Astrocyte of the cerebellum (primary cell): ENCODE measurements at regions not wholly inside any gene's neighbourhood (a gene's known extent, or its start where the extent isn't known, plus 50 kb on each side); places are given as distances from the start of the nearest gene placed in this dataset.

Source experiments
- DNase-seq: peaks from one replicate; pipeline ENCODE4 v3.0.0-alpha.2; 2011; ENCODE audit warnings: low read depth
- H3K4me3 ChIP-seq: 2 replicates; pipeline ENCODE4 v1.5.1; 2011; ENCODE audit warnings: mild to moderate bottlenecking, low read depth, low read length, moderate library complexity
- in situ Hi-C: cut with HindIII; loops from 2 replicates; pipeline ENCODE4 v1.10.0; 2017; ENCODE audit warnings: low sequenced_read_pairs
- TF ChIP-seq, protein P1 (sequence below): IDR thresholded peaks from 2 replicates; pipeline ENCODE4 v1.5.1; 2012; ENCODE audit warnings: low read length, low read depth, moderate library complexity, mild to moderate bottlenecking; ENCODE audit errors: missing control alignments

DNA sequence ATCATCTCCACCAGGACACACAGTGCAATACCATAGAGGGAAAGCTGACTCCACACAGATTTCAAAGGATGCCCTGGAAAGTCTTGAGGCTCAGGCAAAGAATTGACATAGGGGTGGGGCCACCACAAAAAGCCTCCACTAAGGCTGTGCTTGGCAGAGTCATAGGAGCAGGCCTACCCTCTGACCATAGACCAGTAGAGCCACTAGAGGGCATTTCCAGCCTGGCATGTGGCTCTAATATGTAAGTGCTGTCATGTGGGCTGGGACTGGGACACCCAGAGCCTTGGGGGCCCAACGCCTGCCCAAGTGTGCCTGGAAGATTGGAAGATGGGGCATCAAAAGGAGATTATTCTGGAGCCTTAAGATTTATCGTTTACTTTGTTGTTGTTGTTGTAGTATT, 726.0 kb downstream of the DNAH5 start:
- H3K4me3 ChIP-seq, result no peak overlapping the region
- TF ChIP-seq, protein P1, sequence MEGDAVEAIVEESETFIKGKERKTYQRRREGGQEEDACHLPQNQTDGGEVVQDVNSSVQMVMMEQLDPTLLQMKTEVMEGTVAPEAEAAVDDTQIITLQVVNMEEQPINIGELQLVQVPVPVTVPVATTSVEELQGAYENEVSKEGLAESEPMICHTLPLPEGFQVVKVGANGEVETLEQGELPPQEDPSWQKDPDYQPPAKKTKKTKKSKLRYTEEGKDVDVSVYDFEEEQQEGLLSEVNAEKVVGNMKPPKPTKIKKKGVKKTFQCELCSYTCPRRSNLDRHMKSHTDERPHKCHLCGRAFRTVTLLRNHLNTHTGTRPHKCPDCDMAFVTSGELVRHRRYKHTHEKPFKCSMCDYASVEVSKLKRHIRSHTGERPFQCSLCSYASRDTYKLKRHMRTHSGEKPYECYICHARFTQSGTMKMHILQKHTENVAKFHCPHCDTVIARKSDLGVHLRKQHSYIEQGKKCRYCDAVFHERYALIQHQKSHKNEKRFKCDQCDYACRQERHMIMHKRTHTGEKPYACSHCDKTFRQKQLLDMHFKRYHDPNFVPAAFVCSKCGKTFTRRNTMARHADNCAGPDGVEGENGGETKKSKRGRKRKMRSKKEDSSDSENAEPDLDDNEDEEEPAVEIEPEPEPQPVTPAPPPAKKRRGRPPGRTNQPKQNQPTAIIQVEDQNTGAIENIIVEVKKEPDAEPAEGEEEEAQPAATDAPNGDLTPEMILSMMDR, result peak; percentile 8
- DNase-seq, result no peak
- in situ Hi-C loops, result no loop called here

DNA sequence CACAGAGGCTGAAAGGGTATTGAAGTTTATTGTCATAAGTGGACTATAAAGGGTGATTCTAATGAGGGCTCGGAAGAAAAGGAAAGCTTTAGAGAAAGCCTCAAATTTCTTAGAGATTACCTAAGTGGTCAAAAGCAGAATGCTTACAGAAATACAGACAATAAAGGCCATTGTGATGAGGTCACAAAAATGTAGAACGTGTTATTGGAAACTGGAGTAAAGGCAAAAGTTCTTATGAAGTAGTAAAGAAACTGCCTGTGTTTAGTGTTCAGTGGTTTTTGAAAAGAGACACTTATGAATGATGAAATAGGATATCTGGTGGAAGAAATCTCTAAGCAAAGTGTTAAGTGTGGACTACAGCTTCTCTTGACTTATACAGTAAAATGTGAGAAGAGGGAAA, 726.9 kb downstream of the DNAH5 start:
- TF ChIP-seq, protein P1, result no peak
- DNase-seq, result peak; percentile 12
- no peak overlapping the region for H3K4me3 ChIP-seq
- in situ Hi-C loops, result no loop called here

DNA sequence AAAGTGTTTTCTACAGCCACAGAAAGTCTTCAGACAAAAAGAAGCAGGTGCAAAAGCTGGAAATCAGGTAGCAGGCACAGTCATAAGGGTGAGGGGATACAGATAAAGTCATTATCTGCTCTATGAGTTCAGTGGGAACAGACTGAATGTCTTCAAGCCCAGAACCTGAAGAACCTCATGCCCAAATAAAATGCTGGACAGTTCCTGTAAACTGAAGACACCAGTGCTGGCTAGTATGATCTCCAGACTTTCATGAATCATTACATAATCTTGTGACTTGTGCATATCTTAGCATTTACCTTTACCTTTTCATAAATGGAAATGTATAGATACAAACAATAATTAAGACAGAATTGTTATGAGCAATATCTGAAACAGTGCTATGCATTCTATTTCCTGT, 728.7 kb downstream of the DNAH5 start:
- TF ChIP-seq, protein P1, result no peak
- no peak overlapping the region for H3K4me3 ChIP-seq
- in situ Hi-C loops, result no loop called here
- DNase-seq, result no peak

DNA sequence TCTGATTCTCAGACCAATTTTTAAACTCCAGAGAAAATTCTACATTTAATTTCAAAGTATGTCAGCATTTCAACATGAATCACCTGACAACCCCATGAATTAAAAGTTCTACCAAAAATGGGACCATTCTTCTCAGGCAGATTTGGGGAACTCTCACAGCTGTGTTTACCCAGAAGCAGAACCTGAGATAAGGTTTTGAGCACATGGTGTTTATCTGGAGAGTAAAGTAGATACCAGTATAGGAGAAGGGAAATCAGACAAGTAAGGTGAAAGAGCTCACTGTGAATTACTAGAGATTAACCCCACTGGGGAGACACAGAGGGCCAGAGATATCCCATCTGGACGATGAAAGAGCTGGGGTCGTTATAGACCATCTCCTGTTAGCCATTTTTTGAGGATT, 729.1 kb downstream of the DNAH5 start:
- TF ChIP-seq, protein P1, result no peak
- DNase-seq, result no peak
- in situ Hi-C loops, result no loop called here
- no peak overlapping the region for H3K4me3 ChIP-seq

DNA sequence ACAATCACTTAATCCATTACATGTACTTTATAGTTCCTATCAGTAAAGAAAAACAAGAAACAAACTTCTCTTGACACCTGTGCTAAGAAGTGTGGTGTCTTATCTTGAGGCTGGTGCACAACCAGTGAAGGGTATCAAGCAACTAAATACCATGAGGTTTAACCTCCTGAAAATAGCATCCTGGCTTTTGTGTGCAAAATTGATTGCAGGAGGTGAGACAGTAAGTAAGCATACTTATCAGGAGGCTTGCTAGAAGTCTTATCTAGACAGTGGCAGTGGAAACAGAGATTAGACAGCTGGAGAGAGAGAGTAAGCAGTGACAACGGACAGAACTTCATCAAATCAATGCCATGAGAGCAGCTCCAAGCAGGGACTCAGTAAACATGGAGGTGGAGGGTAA, 730.3 kb downstream of the DNAH5 start:
- H3K4me3 ChIP-seq, result no peak overlapping the region
- no peak for DNase-seq
- in situ Hi-C loops, result no loop called here
- TF ChIP-seq, protein P1, result no peak

DNA sequence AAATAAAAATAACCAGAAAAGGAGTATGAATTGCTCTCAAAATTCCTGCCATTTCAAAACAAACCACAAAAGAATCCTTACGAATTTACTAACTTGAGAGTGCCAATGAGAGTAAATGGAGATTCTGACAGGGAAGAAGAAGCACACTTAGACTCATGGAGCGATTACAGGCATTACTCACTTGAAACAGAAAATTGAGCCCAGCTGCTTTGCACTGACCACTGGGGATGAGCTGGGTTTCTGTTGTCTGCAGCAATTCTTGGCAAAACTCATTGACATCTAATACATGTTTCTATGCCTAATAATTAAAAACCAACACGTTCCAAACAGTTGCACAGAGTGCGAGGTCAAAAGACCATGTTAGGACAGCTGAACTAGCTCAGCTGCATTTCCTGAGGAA, 731.6 kb downstream of the DNAH5 start:
- no peak for DNase-seq
- no peak overlapping the region for H3K4me3 ChIP-seq
- TF ChIP-seq, protein P1, result no peak
- in situ Hi-C loops, result no loop called here

DNA sequence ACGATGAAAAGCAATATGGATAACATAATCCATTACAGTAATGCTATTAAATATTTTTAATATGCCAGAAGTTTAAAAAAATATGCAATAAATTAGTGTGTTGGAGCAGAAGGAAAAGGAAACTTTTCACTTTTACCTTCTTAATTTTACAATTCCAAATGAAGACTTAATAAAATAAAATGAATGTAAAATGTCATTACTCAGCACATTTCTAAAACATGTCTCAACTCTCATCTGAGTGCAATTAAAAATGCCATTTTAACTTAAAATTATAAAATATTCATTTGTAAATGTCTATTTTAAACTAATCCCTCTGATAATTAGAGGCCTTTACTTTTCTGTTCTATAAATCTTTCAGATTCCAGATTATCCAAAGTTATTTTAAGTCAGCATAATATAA, 733.4 kb downstream of the DNAH5 start:
- no peak overlapping the region for H3K4me3 ChIP-seq
- TF ChIP-seq, protein P1, result no peak
- no peak for DNase-seq
- in situ Hi-C loops, result no loop called here
